COR-L47 (cell line): ENCODE measurements at regions not wholly inside any gene's neighbourhood (a gene's known extent, or its start where the extent isn't known, plus 50 kb on each side); places are given as distances from the start of the nearest gene placed in this dataset.

Experiments
- DNase-seq: peaks from one replicate; lab custom pipeline; 2025; lab: John Stamatoyannopoulos, UW

- no peak for DNase-seq
These were observed 158.1 kb upstream of the TENM3 start for GRCh38 chr4:182085051-182085480.

- DNase-seq = no peak
These were observed 153.9 kb upstream of the TENM3 start for GRCh38 chr4:182089326-182089725.

- no peak for DNase-seq
These were observed 153.0 kb upstream of the TENM3 start for GRCh38 chr4:182090186-182090585.

- DNase-seq = no peak
These were observed 152.1 kb upstream of the TENM3 start for GRCh38 chr4:182091128-182091527.

- DNase-seq = no peak
These were observed 149.8 kb upstream of the TENM3 start for GRCh38 chr4:182093431-182093831.

- DNase-seq = no peak
These were observed 149.3 kb upstream of the TENM3 start for GRCh38 chr4:182093935-182094334.

DNA sequence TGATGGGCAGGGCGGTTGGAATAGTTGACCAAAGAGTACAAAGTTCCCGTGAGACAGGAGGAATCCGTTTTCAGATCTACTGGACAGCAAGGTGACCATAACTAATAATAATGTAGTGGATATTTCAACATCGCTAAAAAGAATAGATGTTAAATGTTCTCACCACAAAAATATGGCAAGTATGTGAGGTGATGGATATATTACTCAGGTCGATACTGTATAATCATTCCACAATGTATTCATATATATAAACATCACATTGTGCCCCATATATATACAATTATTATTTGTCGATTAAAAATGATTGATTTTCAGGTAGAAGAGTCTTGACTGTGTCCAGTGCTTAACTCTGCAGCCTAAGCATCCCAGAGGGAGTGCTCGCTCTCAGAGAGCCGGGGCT lies 141.6 kb upstream of the TENM3 start:
- no peak for DNase-seq

GRCh38 chr4:182102576-182102975 lies 140.6 kb upstream of the TENM3 start:
- DNase-seq = no peak

GRCh38 chr4:182103614-182104319 lies 139.4 kb upstream of the TENM3 start:
- no peak for DNase-seq

- DNase-seq = no peak
These were observed 137.8 kb upstream of the TENM3 start for GRCh38 chr4:182105416-182105815.

- no peak for DNase-seq
These were observed 135.3 kb upstream of the TENM3 start for GRCh38 chr4:182107931-182108330.

DNA sequence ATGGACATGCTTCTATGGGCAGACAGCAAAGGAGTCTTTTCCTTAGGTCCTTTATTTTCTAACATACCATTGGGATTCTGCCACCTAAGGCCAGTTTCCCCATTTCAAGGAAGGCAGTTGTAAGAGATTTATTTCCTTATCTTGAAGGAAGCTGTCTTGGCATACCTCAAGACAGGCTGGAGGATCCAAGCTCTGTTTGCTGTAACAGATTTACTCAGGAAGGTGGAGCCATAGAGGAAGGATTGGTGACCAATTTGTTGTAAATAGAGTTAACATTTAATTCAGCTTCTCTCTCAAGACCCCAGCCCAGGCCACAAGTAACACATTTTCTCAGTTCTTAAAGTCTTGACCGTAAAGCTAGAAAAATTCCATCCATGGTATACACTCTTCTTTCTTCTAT lies 131.6 kb upstream of the TENM3 start:
- DNase-seq = no peak

DNA sequence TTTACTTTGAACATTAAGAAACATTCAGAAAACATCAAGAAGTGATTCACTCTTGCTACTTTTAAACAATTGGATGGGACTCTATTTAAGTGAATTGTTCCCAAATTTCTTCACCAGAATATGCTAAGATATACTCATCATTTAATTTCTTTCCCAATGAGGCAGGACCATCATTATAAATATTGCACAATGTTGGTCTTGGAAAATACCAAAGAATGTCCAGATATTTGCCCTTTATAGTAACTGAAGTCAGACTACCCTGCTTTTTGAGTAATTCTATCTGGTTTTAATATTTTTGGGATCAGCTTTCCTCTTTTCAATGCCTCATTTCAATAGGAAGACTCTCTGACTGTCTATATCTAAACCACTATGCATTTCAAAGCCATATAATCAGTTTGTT lies 129.4 kb upstream of the TENM3 start:
- no peak for DNase-seq

DNA sequence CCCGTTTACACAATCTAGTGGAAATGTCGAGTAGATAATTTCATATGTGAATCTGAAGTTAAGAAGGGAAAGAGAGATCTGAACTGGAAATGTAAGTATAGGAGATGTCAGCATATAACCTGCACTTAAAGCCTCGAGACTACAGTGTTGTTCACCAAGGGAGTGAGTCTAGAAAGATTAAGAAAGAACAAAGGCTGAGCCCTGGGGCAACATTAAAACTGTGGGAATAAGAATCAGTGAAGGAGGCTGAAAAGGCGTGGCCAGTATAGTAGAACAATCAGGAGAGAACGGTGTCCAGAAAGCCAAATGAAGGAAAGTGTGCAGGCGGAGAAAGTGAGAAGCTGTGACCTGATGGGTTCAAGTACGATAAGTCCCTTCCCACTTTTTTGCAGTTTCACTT lies 118.8 kb upstream of the TENM3 start:
- DNase-seq = no peak

- no peak for DNase-seq
These were observed 117.1 kb upstream of the TENM3 start for GRCh38 chr4:182126096-182126495.

DNA sequence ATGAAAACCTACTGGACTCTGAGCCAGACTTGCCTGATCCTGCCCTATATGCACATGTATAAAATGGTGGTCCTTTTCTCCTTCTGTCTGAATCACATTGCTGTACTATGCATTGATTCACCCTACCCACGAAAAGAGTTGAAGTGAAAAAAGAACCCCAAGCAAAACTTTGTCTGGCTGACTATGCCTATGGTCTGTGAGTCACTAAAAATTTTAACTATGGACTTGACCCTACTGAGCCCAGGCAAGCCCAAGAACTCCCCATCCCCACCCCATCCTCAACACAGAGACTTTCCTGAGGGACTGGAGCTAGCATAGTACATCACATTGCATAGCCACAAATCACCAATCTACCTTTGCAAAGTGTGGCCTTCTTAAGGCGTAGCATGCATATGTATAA lies 116.6 kb upstream of the TENM3 start:
- no peak for DNase-seq

DNA sequence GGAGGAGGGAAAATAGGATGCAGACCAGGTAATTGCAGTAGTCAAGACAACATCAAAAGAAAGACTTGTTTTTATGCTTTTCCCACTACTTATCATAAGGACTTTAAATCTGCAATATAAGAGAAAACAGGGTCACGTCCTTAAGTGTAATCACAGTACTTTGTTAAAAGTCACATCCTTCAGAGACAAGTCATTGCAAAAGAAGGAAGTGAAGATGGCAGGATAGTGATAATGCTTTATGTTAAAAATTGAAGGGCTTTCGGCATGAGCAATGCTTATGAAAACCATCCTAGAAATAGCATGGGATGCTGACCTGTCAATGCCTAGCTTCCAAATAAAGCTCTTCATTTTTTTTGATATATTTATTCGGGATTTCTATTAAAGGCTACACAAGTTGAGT lies 110.2 kb upstream of the TENM3 start:
- DNase-seq = no peak

DNA sequence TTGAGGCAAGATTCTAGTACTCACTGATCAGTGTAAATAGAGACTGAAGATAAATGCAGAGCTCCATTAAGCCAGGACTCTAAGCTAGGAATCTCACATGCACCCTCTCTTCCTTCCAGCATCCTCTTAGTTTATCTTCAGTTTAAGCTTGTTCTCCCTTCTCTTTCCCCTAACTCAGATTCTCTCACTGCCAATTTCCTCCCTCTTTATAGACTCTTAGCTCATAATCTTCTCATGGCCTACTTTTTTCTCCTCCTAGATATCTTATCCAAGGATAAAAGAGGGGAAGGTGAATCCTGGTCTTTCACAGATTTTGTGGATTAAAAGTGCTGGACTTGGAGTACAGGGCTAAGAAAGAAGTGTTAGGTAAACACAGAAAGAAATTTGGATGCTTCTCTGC lies 108.9 kb upstream of the TENM3 start:
- no peak for DNase-seq

GRCh38 chr4:182136201-182136600 lies 107.0 kb upstream of the TENM3 start:
- DNase-seq = no peak

DNA sequence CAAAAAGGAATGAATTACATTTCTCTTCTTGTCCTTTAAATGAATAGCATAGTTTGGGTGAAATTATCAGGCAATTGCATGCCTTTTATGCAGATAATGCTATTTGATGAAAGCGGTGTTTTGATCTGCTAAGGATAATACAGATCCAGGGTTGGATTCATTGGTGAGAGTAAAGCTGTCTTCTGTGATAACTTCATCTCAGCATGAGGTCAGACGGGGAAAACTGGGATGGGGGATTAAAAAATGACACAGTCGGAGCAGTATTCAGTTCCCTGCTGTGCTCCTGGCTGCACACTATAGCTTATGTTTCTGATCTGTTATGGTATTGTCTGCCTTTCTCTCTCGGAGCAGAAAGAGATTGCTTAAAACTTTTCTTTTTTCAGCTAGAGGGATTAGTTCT lies 105.9 kb upstream of the TENM3 start:
- DNase-seq = no peak

DNA sequence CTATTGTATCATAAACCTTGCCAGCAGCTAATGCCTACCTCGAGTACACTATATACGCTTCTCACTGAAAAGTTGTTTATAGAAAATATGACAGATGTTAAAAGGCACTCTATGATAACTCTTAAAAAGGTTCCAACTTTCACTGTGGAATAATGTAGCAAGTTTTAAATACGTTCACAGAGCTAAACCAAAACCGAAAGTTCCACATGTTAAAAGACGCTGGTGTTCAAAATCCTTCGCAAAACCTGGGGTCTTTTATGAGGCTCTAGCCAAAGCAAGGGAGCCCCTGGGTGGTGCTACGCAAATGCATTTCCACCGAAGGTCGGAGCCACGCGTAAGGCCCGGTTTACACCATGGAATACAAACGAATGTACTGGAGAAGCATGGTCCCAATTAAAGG lies 103.7 kb upstream of the TENM3 start:
- DNase-seq = no peak

- DNase-seq = no peak
These were observed 102.7 kb upstream of the TENM3 start for GRCh38 chr4:182140547-182140946.

DNA sequence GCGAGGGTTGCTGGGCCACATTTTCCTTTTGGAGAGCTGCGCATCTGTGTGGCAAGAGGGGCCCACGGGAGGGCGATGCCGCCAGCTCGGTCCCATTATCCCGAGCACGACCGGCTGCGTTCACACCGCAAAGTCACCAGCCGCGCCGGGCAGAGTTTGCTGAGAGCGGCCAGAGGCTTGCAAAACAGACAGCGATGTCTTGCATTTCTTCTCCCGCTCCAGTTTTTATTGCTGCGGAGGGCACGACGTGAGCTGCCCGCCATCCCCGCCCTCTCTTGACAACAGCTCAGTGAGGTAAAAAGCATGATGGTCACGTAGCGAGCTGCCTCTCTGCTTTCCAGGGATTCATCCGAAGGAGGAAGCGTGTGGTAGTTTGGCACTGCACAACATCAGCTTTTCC lies 102.1 kb upstream of the TENM3 start:
- DNase-seq = no peak
